AML-193 (cell line): ENCODE measurements at regions not wholly inside any gene's neighbourhood (a gene's known extent, or its start where the extent isn't known, plus 50 kb on each side); places are given as distances from the start of the nearest gene placed in this dataset.
"Not testable (repeated sequence)": the region's sequence is repeated elsewhere in the genome, so short reads cannot be mapped to it uniquely, and the experiment has no call there.

Experiments used
- DNase-seq, 2 experiments: peaks; one replicate each; lab custom pipeline; 2025; lab: John Stamatoyannopoulos, UW

DNA sequence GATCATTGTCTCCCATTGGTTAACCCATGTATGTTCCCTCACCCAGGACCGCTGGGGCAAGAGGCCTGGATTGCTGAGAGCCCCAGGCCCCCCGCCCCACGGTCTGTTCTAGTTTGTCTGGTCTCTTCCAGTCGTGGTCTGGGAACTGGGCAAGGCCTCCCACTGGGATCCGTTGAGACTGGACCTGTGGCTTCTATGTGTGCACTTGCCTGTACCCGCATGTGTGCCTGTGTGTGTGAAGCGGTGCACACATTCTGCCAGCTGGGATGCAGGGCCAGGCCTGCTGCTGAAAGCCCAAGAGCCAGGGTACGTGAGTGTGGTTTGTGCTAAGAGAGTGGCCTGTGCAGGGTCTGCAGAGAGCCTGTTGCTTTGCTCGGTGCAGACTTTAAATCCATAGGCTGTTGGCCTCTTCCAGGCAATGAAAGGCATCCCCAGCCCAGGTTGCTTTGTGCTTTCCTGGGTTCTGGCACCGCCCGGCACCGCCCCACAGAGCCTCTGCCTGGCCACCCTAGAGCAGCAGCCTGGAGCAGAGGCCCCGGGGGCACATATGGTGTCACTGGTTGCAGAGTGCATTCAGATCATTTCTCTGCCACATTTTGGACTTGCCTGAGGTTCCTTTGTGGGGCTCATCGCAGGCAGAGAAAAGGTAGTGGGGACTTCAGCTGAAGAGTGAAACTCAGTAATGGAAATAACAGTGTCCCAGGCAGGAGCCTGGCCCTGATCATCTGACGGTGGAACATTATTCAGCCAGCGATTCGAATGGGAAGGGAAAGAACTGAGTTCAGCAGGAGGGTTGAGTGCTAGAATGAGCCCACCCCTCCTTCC, 215.5 kb downstream of the GLRX3 start:
- no peak for DNase-seq

GRCh38 chr10:130352291-130352645, 216.1 kb downstream of the GLRX3 start:
- DNase-seq = no peak

DNA sequence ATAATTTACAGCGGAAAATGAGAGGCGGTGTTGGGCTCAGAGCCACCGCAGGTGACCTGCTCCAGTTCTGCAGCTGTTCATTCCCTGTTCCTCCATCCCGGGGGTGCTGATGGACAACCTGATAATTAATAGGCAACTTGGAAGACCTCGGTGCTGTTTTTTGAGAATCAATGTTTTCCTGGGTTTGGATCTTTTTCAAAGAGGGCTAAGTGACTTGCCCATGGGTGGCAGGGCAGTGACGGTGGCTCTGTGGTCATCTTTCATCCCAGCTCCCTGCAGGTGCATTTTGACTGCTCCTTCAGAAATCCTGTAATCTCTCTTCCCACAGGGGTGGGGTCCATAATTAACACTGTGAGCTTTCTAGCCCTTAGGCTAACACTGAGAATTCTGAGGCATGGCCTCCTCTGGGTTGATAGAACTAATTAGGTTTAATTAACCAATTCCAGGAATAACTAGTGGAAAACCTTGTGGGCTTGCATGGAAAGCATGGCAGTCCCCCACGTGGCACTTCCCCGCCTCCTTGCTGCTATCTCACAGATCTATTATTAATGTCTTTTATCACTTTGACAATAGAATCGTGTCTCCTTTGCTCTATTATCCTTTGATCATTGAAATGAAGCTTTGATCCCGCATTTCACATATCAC, 217.9 kb downstream of the GLRX3 start:
- DNase-seq = no peak

DNA sequence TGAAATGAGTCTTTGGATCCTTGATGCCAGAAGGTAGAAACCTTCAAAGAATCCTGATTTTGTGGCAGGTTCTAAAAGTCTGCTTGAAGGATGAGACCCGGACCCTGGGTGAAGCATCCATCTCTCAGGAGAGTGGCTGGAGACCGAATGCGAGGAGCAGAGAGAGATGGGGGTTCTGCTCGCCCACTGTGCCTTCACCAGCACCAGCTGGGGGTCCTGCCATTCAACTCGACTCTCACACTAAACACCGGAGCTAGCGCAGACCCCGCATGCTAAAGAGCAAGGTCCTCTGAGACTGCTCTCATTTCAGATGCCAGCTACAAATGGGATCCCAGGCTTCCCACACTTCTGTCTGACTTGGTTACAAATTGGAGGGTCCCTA, 218.4 kb downstream of the GLRX3 start:
- no peak for DNase-seq

DNA sequence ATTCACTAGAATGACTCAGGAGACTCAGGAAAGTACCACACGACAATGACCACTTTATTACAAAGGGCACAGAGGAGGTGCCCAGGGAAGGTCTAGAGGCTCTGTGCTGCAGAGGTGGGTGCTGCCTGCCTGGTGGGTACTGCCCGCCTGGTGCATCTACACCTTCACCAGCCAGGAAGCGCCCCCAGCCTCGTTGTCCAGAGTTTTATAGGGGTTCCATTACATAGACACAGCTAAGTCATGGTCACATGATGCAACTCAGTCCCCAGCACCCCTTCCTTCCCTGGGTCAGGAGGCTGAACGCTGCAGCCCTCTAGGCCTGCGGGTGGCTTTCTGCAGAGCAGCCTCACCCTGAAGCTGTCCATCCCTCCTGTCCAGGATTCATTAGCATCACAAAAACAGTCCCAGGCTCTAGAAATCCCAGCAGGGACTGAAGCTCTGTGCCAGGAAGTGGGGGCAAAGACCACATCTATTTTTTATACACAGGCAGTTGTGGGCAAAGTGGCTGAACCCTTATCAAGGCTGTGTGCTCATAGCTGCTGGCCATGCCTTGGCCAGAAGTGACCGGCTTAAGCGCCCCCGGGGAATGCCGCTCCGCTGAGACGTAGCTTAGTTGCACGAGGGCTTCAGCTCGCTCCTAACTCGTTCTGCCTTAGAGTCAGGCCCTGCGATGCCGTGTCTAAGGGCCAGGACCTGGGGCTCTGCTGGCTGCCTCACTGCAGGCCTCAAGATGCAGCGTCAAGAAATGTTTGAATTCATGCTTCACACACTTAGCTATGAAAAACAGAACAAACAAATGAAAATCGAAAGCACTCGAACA, 219.0 kb downstream of the GLRX3 start:
- DNase-seq = no peak

DNA sequence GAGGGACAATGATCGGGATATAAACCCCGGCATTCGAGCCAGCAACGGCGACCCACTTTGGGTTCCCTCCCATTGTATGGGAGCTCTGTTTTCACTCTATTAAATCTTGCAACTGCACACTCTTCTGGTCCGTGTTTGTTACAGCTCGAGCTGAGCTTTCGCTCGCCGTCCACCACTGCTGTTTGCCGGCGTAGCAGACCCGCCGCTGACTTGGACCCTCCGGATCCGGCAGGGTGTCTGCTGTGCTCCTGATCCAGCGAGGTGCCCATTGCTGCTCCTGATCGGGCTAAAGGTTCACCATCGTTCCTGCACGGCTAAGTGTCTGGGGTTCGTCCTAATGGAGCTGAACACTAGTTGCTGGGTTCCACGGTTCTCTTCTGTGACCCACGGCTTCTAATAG, 220.2 kb downstream of the GLRX3 start:
- not testable (repeated sequence) for DNase-seq

DNA sequence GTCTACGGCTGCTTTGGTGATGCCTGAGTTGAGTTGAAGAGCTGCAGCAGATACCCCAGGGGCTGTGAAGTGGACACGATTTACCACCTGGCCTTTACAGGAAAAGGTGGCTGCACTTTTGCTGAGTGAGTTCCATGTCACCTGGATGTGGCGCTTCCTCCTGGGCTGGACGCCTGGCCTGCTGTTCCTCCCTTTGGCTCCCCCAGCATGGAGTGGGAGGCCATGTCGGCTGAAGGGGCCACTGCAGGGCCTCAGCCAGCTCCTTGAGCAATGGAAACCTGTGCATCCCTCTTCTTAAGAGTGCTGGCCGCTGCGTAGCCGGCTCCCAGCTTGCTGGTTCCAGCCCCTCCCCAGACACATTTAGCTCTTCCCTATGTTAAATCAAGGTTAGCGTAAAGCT, 221.0 kb downstream of the GLRX3 start:
- no peak for DNase-seq

GRCh38 chr10:130357951-130358350, 221.8 kb downstream of the GLRX3 start:
- no peak for DNase-seq

GRCh38 chr10:130358981-130359650, 222.9 kb downstream of the GLRX3 start:
- no peak for DNase-seq

GRCh38 chr10:130359711-130360110, 223.5 kb downstream of the GLRX3 start:
- no peak for DNase-seq

- no peak for DNase-seq
Observed at GRCh38 chr10:130360826-130361311, 224.7 kb downstream of the GLRX3 start.

DNA sequence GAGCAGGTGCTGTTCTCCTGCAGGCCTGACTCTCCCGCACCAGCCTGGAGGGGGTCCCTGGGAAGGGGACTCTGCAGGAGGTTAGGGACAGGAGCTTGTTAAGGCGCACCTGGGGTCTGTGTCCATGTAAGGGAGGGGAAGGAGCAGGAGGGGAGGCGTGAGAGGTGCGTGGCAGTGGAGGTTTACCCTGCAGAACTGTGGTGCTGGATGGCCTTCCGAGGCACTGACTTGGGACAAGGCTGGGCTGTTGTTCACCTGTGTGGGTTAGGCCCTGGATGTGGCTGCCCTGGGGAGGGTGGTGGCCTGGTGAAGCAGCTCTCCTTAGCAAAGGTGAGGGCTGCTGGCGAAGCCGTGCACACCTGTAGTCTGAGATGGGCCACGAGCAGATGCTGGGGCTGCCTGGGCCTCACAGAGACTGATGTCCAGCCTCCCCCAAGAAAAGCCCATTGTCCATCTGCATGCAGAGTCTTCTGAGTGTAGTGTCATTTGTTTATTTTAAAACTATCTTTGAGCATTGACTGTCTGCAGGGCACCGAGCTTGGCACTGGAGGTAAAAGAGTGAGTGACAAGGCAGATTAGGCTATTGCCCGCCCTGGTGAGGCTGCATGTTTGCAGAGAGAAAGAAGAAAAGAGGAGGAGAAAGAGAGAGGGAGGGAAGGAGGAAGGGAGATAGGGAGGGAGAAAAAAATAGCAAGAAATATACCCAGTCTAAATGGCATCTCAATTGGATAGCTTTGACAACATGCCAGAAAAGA, 225.3 kb downstream of the GLRX3 start:
- no peak for DNase-seq

- no peak for DNase-seq
Observed at GRCh38 chr10:130362308-130362761, 226.1 kb downstream of the GLRX3 start.

- no peak for DNase-seq
Observed at GRCh38 chr10:130363051-130363450, 226.9 kb downstream of the GLRX3 start.

DNA sequence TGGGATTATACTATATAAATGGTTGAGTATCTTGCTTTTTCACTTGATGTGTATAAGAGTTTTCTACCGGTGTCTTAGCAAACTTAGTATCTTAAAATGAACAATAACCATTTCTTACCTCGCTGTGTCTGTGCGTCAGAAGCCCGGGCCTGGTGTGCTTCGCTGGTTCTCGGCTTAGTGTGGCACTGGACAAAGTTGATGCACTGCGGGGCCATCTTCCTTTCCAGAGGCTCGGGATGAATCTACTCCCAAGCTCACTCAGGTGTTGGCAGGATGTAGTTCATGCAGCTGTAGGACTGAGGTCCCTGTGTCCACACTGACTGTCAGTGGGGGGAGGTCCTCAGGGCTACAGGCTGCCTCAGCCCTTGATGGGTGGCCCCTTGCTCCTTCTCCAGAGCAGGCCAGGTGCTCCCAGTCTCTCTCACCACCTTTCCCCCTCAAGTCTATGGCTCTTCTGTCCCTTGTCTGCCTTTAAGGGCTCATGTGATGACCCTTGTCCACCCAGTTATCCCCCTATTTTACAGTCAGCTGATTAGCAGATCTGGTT, 227.8 kb downstream of the GLRX3 start:
- no peak for DNase-seq

DNA sequence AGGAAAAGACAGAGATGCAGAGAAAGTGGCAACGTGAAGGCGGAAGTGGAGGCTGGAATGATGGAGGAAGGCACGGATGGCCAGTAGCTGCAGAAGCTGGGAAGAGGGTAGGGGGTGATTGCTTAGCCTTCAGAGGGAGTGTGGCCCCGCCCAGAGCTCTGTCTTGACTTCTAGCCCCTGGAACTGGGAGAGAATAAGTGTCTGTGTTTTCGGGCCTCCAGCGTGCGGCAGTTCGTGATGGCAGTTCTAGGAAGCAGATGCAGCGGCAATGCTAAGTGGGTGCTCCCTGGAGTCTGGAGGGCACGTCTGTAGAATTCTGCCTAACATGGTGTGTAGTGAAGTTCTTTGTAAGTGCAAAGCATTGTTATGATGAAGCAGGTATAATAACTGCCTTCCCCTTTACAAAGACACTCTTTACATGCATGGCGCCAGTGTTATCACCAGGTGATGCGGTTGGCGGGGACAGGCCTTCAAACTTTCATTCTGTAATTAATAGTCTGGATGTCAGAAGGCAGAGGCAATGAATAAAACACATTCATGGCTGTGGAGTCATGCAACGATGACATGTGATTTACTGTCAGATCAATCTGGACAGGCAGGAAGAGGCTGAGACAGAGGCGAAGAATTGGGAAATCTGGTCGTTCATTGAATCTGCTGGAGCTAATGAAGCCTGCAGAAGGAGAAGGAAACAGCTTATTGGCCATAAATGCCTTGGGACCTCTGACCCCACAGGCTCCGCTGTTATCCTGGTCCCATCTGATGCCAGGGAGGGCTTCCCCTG, 228.6 kb downstream of the GLRX3 start:
- no peak for DNase-seq

DNA sequence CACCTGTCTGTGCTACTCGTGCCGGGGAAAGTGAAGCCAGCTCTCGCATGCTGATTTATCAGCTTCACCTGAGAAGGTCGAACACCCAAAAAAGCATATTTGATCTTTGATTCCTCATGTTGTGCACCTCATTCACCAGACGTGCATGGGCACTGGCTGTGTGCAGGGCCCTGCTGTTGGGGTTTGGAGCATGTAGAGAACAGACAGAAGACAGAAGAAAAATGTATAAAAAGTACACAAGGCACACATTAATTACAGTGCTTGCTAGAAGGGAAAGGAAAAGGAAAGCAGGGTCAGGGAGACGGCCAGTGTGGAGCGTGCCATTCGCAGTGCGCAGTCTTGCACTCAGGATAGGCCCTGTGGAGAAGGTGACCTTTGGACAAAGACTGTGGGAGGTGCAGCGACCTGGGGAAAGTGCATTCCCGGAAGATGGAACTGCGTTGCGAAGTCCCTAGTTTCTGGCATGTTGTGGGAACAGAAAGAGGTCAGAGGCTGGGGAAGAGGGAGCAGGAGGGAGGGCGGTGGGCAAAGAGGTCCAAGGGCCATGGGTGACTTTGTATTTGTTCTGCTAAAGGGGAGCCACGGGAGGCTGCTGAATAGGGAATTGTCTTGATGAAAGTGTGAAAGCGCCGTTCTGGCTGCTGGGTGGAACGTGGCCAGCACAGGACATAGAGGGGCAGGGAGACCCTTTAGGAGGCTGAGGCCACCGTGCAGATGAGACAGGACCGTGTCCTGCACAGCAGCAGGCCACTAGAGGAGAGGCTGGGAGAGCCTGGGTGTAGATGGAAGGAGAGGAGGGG, 232.8 kb downstream of the GLRX3 start:
- DNase-seq = no peak

GRCh38 chr10:130369645-130370381, 233.6 kb downstream of the GLRX3 start:
- no peak for DNase-seq

DNA sequence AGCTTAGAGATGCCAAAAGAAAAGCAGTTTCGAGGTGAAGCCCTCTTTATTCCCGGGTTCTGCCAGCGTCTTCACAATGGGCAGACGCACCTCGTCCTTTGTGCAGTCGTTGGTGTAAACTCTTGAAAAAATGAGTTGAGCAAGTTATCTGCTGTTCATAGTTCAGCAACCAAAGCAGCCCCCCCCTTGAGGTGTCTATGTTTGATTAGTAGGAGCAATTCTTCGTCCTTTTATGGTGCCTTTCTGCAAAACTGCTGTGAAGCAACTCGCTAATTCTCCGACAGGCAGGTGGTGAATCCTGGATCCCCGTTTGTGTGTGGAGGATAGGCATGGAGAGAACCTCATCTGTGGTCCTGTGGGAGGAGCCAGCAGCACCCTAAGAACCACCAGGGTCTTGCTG, 234.5 kb downstream of the GLRX3 start:
- no peak for DNase-seq
